Dermis microvascular lymphatic vessel endothelial cell (primary cell): ENCODE measurements at regions not wholly inside any gene's neighbourhood (a gene's known extent, or its start where the extent isn't known, plus 50 kb on each side); places are given as distances from the start of the nearest gene placed in this dataset.
"Not testable (repeated sequence)": the region's sequence is repeated elsewhere in the genome, so short reads cannot be mapped to it uniquely, and the experiment has no call there.

Source experiments
- DNase-seq, 2 donors: peaks; one replicate each; pipeline versions ENCODE4 v3.0.0 to v3.0.0-alpha.2; 2010; ENCODE audit warnings: low read depth in 2 of 2

DNA sequence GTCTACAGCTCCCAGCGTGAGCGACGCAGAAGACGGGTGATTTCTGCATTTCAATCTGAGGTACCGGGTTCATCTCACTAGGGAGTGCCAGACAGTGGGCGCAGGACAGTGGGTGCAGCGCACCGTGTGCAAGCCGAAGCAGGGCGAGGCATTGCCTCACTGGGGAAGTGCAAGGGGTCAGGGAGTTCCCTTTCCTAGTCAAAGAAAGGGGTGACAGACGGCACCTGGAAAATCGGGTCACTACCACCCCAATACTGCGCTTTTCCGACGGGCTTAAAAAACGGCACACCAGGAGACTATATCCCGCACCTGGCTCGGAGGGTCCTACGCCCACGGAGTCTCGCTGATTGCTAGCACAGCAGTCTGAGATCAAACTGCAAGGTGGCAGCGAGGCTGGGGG is 95.6 kb downstream of the GPX5 start:
- DNase-seq: not testable (repeated sequence)

DNA sequence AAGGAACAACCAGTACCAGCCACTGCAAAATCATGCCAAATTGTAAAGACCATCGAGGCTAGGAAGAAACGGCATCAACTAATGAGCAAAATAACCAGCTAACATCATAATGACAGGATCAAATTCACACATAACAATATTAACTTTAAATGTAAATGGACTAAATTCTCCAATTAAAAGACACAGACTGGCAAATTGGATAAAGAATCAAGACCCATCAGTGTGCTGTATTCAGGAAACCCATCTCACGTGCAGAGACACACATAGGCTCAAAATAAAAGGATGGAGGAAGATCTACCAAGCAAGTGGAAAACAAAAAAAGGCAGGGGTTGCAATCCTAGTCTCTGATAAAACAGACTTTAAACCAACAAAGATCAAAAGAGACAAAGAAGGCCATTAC is 97.6 kb downstream of the GPX5 start:
- DNase-seq: not testable (repeated sequence)

DNA sequence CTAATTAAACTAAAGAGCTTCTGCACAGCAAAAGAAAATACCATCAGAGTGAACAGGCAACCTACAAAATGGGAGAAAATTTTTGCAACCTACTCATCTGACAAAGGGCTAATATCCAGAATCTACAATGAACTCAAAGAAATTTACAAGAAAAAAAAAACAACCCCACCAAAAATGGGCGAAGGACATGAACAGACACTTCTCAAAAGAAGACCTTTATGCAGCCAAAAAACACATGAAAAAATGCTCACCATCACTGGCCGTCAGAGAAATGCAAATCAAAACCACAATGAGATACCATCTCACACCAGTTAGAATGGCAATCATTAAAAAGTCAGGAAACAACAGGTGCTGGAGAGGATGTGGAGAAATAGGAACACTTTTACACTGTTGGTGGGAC is 100.7 kb downstream of the GPX5 start:
- DNase-seq: not testable (repeated sequence)

DNA sequence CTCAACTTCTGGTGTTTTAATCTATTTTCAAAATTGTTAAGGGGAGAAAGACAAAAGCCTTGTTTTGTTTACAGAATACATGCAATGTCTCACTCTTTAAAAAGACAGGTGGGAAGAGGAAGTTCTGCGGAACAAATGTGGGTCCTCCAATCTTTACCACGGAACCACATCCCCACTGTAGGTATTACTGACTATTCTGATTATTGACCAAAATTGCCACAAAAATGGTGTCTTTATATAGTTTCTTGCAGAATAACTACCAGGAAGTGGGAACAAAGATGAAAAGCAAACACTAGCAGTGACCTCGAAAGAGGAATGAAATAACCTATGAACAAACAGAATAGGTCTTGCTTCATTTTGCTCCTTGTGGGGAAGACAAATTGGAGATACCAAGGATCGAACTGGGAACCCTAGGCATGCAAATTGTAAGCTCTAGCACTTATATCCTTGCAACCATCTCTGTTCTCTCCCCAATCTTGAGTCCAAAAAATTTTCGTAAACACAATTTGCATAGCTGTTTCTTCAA is 106.7 kb downstream of the GPX5 start:
- no peak for DNase-seq

DNA sequence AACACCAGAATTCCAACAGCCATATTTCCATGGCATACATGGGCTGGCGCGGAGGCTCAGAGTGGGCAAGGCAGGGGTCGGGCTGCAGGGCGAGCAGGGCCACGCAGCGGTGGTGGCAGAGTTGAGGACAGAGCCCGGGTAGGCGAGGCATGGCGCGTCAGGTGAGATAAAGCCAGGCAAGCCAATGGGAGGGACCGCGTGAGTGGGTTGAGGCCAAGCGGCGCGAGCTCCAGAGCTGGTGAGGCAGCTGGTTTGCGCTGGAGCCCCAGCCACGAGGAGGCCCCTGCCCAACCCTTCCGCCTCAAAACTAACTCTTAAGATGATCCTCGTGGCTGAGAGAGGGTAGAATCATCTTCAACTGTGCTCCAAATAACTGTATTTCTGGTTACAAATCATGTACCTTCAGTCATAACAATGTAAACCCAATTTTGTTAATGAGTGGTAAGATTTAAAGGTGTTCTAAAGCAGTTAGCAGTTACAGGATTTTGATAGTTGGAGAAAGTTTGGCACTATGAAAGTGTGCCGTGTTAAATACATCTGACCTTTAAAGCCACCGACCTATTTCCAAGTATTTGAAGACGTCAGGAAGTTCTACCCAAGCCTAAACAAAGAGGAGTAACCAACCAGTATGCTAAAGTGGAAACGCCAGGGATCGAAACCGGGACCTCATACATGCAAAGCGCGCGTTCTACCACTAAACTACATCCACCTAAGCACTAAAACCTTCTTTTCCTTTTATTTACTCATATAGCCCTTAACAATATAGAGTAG is 107.9 kb downstream of the GPX5 start:
- DNase-seq: no peak

DNA sequence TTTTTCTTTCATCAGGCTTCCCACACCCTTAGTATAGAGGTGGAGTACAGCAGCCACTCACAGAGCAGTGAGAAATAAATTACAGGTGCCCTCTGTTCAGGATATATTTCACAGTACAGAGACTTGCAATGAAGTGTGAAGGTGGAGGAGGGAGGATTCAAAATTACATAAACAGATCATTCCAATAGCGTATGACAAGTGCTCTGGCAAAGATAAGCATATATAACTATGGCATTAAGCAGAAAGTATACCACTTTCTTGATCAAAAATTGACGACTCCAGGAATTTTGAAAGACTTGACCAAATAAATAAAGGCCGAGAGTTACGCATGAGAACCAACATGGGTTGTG is 108.7 kb downstream of the GPX5 start:
- no peak for DNase-seq

DNA sequence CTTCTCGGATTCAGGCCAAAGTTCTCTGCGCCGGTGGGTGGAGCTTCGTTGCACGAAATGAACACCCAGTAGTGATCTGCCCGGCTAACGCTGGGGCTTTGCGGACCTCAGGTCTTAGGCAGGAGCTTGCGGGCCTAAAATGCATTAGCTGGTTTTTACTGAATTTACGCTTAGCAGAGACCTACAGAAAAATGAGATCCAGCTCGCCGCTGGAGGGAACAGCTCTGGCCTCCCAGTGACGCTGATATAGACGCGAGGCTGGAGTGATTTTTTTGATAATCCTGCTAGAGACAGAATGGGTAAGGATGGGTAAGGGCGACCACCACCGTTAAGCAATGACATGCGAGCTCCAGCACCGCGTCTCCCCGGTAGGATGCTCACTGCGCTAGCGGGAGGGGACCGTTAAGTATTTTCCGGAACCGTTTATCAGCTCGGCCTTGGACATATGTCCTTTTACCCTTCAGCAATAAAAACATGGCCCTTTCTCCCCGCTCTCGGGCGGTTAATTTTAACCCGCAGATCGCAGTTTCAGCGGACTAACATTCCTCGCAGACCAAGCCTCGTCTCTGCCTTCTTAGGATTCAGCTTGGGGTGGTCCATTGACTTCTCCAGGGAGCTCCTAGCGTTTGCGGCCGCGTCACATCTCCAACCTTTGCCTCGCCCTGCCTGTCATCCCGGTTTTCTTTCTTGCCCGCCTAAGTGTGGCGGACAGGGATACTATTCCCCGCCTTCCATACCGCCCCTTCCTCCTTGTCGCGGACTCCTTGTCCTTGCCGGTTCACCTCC is 109.3 kb downstream of the GPX5 start:
- no peak for DNase-seq

DNA sequence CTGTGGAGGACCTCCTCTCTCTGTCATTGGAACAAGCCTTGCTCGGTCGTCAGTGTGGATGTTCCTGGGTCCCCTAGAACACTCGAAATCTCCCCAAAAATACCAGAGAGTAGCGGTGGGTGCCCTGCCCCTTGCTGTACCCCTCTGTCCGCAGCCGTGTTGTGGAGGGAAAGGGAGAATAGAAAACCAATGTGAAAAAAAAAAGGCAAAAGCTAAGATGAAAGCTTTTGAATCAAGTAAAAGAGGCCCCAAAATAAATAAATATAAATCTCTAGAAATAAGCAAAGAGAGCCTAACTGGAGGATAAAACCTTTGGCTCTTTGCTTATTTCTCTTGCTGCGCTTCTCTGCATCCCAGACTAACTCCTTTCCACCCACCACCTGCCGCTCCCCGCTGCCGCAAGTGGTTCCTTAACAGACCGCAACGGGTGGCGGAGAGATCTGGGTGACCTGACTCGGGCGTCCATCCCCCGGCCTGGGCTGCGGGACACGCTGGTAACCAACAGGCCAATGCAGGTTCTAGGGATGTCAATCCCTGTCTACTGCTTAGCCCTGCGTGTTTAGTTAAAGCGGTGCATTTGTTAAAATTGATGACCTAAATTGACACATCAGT is 110.0 kb downstream of the GPX5 start:
- DNase-seq: no peak

DNA sequence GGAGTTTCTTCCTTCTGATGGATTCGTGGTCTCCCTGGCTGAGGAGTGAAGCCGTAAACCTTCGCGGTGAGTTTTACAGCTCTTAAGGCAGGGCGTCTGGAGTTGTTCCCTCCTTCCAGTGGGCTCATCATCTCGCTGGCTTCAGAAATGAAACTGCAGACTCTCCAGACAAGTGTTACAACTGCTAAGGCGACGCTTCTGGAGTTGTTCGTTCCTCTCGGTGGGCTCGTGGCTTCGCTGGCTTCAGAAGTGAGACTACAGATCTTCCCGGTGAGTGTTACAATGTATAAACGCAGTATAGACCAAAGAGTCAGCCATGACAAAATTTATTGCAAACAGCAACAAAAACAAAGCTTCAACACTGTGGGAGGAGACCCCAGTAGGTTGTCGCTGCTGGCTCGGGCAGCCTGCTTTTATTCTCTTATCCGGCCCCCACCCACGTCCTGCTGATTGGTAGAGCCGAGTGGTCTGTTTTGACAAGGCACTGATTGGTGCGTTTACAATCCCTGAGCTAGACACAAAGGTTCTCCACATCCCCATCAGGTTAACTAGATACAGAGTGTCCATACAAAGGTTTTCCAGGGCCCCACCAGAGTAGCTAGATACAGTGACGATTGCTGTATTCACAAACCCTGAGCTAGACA is 113.2 kb downstream of the GPX5 start:
- no peak for DNase-seq

DNA sequence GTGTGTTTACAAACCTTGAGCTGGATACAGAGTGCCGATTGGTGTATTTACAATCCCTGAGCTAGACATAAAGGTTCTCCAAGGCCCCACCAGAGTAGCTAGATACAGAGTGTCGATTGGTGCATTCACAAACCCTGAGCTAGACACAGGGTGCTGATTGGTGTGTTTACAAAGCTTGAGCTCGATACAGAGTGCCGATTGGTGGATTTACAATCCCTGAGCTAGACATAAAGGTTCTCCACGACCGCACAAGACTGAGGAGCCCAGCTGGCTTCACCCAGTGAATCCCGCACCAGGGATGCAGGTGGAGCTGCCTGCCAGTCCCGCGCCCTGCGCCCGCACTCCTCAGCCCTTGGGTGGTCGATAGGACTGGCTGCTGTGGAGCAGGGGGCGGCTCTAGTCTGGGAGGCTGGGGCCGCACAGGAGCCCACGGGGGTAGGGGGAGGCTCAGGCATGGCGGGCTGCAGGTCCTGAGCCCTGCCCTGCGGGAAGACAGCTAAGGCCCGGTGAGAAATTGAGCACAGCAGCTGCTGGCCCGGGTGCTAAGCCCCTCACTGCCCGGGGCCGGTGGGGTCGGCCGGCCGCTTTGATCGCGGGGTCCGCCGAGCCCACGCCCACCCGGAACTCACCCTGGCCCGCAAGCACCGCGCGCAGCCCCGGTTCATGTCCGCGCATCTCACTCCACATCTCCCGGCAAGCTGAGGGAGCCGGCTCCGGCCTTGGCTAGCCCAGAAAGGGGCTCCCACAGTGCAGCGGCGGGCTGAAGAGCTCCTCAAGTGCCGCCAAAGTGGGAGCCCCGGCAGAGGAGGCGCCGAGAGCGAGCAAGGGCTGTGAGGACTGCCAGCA is 114.0 kb downstream of the GPX5 start:
- not testable (repeated sequence) for DNase-seq

DNA sequence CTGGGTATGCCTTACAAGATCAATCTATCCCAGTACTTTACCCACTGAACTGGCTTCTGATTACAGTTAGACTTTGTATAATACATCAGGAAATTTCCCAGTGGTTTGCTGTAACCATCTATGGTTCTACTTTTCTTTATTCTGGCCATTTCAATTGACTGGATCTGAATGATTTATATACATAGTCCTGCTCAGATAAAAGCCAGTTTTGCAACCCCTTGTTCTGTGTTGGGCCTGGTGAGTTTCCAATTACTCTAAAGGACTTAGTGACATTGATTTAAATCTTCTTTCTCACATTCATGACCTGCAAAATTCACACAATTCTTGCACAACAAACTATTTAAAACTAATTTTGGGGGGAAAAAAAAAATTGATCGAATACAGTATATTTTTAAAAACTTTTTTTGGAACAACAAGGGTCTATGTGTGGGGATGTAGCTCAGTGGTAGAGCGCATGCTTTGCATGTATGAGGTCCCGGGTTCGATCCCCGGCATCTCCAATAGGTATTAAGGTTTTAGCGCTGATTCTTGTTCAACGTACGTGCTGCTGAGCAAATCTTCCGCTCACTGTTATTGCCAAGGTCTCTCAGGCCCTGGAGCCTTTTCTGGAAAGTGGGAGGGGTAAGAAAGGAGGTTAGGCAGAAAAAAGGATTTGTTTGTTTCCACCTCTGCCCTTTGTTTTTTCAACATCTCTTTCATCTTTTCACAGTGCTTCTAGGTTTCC is 117.5 kb downstream of the GPX5 start:
- peak in 1 of 2 donors; percentile 43 for DNase-seq

DNA sequence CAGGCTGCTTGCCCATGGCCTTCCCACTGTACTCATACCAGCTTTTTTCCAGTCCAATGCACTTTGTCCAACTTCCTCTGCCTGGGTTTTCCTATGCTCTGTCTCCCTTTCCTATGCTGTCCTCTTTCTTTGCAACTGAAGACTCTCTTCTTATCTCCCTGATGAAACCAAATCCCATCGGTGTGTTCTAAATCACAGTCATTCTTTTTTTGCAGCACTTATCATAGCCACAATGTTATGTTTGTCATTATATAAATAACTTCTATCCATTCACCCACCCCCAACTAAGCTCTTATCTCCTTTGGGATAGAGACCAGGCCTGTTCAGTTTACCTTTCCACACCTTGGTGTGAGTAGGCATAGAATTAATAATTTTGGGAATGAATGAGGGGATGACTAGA is 121.0 kb downstream of the GPX5 start:
- no peak for DNase-seq

DNA sequence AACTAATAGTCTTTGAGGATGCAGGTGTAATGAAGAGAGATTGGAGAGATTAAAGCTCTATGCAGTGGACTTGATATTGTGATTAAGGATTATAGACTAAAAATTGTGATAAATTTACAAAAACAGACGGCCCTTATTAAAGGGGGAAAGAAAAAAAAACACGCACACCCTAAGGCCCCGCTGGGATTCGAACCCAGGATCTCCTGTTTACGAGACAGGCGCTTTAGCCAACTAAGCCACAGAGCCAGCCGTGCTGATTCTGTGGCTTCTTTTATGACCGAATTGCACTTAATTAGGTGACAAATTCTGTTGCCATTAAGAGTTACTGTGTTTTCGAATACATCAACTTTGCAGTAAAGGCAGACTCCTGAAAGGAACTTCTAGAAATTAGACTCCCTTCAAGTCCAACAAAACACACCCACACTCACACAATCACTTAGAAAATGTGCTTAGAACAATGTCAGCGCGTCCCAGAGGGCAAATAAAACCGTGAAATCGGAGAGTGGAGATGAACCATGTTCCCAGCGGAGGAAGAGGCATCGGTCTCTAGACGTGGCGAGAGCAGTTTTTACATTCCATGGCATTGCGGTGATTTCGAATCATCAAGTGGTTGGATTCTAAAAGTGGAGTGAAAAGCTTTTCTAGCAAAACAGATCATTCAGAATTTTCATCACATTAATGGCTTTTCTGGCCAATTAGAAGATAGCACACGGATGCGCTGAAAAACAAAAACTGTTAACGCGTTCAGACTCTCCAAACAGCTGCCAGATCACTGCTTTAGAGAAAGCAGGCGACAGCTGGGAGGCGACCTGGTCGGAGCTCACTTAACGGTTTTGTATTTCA is 122.6 kb downstream of the GPX5 start:
- DNase-seq: peak; percentile 63 to 74

DNA sequence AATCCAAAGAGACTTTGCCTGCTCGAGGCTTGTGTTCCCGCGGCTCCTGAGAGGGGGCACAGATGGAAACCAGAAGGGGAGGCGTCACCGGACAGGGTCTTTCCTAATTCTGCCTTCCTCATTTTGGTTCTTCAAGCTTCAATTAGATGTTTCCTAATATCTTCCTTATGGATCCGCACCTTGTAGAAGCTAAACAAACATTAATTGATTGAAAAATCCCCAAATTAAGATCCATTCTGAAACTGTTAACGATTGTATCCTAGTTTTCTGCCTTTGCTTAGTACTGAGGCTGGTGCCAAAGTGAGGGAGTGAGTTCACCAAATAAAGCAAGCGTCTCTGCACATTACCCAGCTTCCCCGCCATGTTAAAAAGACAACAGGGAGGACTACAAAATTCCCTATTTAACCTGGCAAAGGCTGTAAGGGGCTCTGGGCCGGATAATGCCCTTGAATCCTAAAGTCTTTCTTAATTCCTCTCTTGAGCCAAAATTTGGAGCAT is 123.2 kb downstream of the GPX5 start:
- DNase-seq: no peak

DNA sequence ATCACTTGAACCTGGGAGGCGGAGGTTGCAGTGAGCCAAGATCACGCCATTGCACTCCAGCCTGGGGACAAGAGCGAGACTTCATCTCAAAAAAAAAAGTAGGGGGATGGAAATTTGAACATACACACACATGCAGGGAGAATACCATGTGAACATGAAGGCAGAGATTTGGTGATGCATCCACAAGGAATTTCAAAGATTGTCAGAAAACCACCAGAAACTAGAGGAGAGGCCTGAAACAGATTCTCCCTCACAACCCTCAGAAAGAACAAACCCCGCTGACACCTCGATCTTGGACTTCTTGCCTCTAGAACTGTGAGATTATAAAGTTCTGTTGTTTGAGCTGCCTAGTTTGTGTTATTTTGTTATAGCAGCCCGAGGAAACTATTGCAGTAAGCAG is 125.5 kb downstream of the GPX5 start:
- DNase-seq: no peak

DNA sequence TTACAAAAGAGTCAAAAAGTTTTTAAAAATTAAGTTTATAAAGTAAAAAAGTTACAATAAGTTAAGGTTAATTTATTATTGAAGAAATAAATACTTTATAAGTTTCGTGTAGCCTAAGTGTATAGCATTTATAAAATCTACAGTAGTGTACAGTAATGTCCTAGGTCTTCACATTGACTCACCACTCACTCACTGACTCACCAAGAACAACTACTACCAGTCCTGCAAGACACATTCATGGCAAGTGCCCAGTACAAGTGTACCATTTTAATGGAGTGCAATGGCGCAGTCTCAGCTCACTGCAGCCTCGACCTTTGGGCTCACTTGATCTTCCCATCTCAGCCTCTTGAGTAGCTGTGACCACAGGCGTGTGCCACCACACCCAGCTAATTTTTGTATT is 128.2 kb downstream of the GPX5 start:
- DNase-seq: no peak

DNA sequence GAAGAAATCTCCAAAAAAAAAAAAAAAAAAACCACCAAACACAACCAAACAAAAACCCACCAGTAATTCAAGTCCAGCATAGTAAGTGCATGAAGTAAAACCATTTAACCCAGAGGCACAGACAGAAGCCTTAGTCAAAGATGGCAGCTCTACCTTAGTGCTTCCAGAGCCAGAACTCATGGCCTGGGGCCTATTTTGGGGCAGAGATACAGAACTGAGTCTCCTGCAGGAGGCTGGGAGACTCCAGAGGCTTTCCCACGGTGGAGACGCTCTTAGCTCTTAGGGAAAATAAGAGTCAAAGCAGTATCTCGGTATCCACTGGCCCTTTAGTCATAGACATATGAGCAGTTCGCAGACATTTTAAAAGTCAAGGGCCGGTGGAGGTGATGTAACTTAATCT is 129.5 kb downstream of the GPX5 start:
- no peak for DNase-seq

DNA sequence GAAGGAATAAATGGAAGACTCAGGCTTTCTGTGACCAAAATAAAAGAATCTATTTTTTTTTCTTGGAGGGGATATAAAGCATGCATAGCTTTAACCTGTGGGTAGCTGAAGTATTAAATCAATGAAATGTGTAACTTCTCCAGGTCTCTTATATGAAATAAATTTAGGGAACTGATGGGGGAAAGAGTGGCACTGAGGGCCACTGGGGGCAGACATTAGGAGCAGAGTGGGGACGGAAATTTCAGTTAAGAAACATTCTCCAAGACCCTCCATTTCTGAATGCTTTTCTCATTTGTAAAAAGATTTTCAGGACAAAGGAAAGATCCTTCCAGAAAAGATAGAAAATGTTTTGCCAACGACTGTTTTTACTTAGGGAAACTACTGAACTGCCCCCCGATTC is 131.0 kb downstream of the GPX5 start:
- DNase-seq: no peak

DNA sequence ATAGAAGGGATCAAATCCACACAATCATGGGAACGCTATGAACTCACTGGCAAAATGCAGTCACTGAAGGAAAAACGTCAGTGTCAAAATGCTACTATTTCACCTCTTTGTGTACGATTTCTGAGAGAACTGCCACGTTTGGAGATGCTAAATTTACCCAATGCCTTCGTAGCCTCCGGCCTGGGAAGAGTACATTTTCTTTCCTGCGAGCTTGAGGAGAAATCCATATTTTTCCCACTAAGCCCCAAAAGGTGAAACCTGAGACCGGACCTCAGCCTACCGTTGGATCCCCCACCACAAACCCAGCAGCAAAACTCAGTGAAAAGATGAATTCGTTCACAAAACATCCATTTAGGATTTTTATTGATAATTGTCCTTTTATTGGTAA is 131.7 kb downstream of the GPX5 start:
- DNase-seq: no peak
